ENCODE measurements at regions not wholly inside any gene's neighbourhood (a gene's known extent, or its start where the extent isn't known, plus 50 kb on each side); places are given as distances from the start of the nearest gene placed in this dataset.

GRCh38 chr14:38752750-38753149 is 350.3 kb downstream of the SEC23A start:
- Histone ChIP-seq H3K9me3 (no peaks in the 10 kb centered on the region), H3K27ac (no peak overlapping the region), H3K4me3 (no peak overlapping the region), H3K27me3 (no peaks in the 10 kb centered on the region), H3K36me3 (replicated peaks in 1 of 2; ENCODE audit: insufficient read depth in 1 of 2, low read depth in 2 of 2) (no peaks in the 10 kb centered on the region), H3K4me1 (no peaks in the 10 kb centered on the region)
- intact Hi-C loops (cut with DNase I): no loop called here
- no peak for TF ChIP-seq CTCF (IDR thresholded peaks at IDR 0.05)
- no peak for TF ChIP-seq POLR2A (IDR thresholded peaks at IDR 0.05)
- DNase-seq (no peak), ATAC-seq (no peak)
- 55 to 67% methylated on average over 3 of the region's 3 CpGs for WGBS, 2 donors

- ATAC-seq: no peak
- no peaks in the 10 kb centered on the region for H3K9me3 ChIP-seq
- intact Hi-C loops (cut with DNase I): no loop called here
- no peak overlapping the region for H3K27ac ChIP-seq
- H3K4me1 ChIP-seq: no peaks in the 10 kb centered on the region
- WGBS, 2 donors: 55 to 57% methylated on average over 2 of the region's 2 CpGs
- no peaks in the 10 kb centered on the region for H3K27me3 ChIP-seq
- no peaks in the 10 kb centered on the region for H3K36me3 ChIP-seq (replicated peaks in 1 of 2; ENCODE audit: insufficient read depth in 1 of 2, low read depth in 2 of 2)
- no peak for TF ChIP-seq POLR2A (IDR thresholded peaks at IDR 0.05)
- no peak for TF ChIP-seq CTCF (IDR thresholded peaks at IDR 0.05)
- H3K4me3 ChIP-seq: no peak overlapping the region
- no peak for DNase-seq
Measured at GRCh38 chr14:38752341-38752740, 350.7 kb downstream of the SEC23A start.

GRCh38 chr14:38751459-38751858 is 351.6 kb downstream of the SEC23A start:
- no peak for ATAC-seq

GRCh38 chr14:38749936-38750335 is 353.1 kb downstream of the SEC23A start:
- no peaks in the 10 kb centered on the region for H3K9me3 ChIP-seq
- H3K4me1 ChIP-seq: no peaks in the 10 kb centered on the region
- WGBS, 2 donors: 78 to 80% methylated on average over 3 of the region's 3 CpGs
- DNase-seq: no peak
- intact Hi-C loops (cut with DNase I): no loop called here
- no peaks in the 10 kb centered on the region for H3K27me3 ChIP-seq
- no peaks in the 10 kb centered on the region for H3K36me3 ChIP-seq (replicated peaks in 1 of 2; ENCODE audit: insufficient read depth in 1 of 2, low read depth in 2 of 2)
- no peak for ATAC-seq
- TF ChIP-seq CTCF (IDR thresholded peaks at IDR 0.05): no peak
- no peak for TF ChIP-seq POLR2A (IDR thresholded peaks at IDR 0.05)
- H3K4me3 ChIP-seq: no peak overlapping the region
- H3K27ac ChIP-seq: no peak overlapping the region

More at GRCh38 chr14:38751459-38751858, 351.6 kb downstream of the SEC23A start:
- no peak for TF ChIP-seq POLR2A (IDR thresholded peaks at IDR 0.05)
- no peak for TF ChIP-seq CTCF (IDR thresholded peaks at IDR 0.05)
- no peak overlapping the region for H3K4me3 ChIP-seq
- H3K4me1 ChIP-seq: no peaks in the 10 kb centered on the region
- intact Hi-C loops (cut with DNase I): no loop called here
- H3K27me3 ChIP-seq: no peaks in the 10 kb centered on the region
- DNase-seq: no peak
- no peak overlapping the region for H3K27ac ChIP-seq
- no peaks in the 10 kb centered on the region for H3K9me3 ChIP-seq
- H3K36me3 ChIP-seq (replicated peaks in 1 of 2; ENCODE audit: insufficient read depth in 1 of 2, low read depth in 2 of 2): no peaks in the 10 kb centered on the region

- no peaks in the 10 kb centered on the region for H3K9me3 ChIP-seq
- H3K27me3 ChIP-seq: no peaks in the 10 kb centered on the region
- WGBS, 2 donors: 13 to 18% methylated on average over 1 of the region's 1 CpG
- intact Hi-C loops (cut with DNase I): no loop called here
- TF ChIP-seq CTCF (IDR thresholded peaks at IDR 0.05) (no peak), POLR2A (IDR thresholded peaks at IDR 0.05) (no peak)
- no peaks in the 10 kb centered on the region for H3K36me3 ChIP-seq (replicated peaks in 1 of 2; ENCODE audit: insufficient read depth in 1 of 2, low read depth in 2 of 2)
- no peak overlapping the region for H3K4me3 ChIP-seq
- no peak overlapping the region for H3K27ac ChIP-seq
- DNase-seq (no peak), ATAC-seq (no peak)
- no peaks in the 10 kb centered on the region for H3K4me1 ChIP-seq
Measured at GRCh38 chr14:38745861-38746260, 357.2 kb downstream of the SEC23A start.

All from body of pancreas (tissue), 4 donors.